T-helper 1 cell treated with Interleukin-12 subunit alpha and Interleukin-12 subunit beta and Interleukin-4 antibody, amounts not matched to agents 30 μg/mL and 1 μg/mL, for 36 hours (primary cell): ENCODE measurements at regions not wholly inside any gene's neighbourhood (a gene's known extent, or its start where the extent isn't known, plus 50 kb on each side); places are given as distances from the start of the nearest gene placed in this dataset.
"Not testable (repeated sequence)": the region's sequence is repeated elsewhere in the genome, so short reads cannot be mapped to it uniquely, and the experiment has no call there.

Source experiments
- H3K27ac Mint-ChIP-seq: one replicate; pipeline ENCODE4 v1.8.0; 2021; ENCODE audit warnings: mild to moderate bottlenecking, mixed read lengths
- H3K27me3 Mint-ChIP-seq: one replicate; pipeline ENCODE4 v1.8.0; 2021; ENCODE audit warnings: low read depth, mixed read lengths
- H3K36me3 Mint-ChIP-seq: one replicate; pipeline ENCODE4 v1.8.0; 2021; ENCODE audit warnings: low read depth, mixed read lengths
- H3K4me1 Mint-ChIP-seq: one replicate; pipeline ENCODE4 v1.8.0; 2021; ENCODE audit warnings: low read depth, mixed read lengths
- H3K4me3 Mint-ChIP-seq: one replicate; pipeline ENCODE4 v1.8.0; 2021; ENCODE audit warnings: mild to moderate bottlenecking, moderate library complexity, mixed read lengths
- H3K9me3 Mint-ChIP-seq: one replicate; pipeline ENCODE4 v1.8.0; 2021; ENCODE audit warnings: mixed read lengths

DNA sequence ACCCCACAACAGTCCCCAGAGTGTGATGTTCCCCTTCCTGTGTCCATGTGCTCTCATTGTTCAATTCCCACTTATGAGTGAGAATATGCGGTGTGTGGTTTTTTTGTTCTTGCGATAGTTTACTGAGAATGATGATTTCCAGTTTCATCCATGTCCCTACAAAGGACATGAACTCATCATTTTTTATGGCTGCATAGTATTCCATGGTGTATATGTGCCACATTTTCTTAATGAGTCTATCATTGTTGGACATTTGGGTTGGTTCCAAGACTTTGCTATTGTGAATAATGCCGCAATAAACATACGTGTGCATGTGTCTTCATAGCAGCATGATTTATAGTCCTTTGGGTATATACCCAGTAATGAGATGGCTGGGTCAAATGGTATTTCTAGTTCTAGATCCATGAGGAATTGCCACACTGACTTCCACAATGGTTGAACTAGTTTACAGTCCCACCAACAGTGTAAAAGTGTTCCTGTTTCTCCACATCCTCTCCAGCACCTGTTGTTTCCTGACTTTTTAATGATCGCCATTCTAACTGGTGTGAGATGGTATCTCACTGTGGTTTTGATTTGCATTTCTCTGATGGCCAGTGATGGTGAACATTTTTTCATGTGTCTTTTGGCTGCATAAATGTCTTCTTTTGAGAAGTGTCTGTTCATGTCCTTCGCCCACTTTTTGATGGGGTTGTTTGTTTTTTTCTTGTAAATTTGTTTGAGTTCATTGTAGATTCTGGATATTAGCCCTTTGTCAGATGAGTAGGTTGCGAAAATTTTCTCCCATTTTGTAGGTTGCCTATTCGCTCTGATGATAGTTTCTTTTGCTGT, 120.0 kb downstream of the GOSR1 start:
- H3K4me3 Mint-ChIP-seq, H3K27ac Mint-ChIP-seq, H3K27me3 Mint-ChIP-seq, H3K36me3 Mint-ChIP-seq, H3K9me3 Mint-ChIP-seq: not testable (repeated sequence)
- peaks cover 12% of the 10 kb centered on the region for H3K4me1 Mint-ChIP-seq

DNA sequence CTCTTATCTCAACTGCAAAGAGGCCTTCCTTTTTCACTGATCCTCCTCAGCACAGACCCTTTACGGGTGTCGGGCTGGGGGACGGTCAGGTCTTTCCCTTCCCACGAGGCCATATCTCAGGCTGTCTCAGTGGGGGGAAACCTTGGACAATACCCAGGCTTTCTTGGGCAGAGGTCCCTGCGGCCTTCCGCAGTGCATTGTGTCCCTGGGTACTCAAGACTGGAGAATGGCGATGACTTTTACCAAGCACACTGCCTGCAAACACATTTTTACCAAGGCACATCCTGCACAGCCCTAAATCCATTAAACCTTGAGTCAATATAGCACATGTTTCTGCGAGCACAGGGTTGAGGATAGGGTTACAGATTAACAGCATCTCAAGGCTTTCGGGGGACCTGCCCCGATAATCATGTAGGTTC, 117.8 kb downstream of the GOSR1 start:
- not testable (repeated sequence) for H3K27ac Mint-ChIP-seq, H3K4me3 Mint-ChIP-seq, H3K36me3 Mint-ChIP-seq, H3K4me1 Mint-ChIP-seq, H3K9me3 Mint-ChIP-seq
- peaks cover 14% of the 10 kb centered on the region for H3K27me3 Mint-ChIP-seq

DNA sequence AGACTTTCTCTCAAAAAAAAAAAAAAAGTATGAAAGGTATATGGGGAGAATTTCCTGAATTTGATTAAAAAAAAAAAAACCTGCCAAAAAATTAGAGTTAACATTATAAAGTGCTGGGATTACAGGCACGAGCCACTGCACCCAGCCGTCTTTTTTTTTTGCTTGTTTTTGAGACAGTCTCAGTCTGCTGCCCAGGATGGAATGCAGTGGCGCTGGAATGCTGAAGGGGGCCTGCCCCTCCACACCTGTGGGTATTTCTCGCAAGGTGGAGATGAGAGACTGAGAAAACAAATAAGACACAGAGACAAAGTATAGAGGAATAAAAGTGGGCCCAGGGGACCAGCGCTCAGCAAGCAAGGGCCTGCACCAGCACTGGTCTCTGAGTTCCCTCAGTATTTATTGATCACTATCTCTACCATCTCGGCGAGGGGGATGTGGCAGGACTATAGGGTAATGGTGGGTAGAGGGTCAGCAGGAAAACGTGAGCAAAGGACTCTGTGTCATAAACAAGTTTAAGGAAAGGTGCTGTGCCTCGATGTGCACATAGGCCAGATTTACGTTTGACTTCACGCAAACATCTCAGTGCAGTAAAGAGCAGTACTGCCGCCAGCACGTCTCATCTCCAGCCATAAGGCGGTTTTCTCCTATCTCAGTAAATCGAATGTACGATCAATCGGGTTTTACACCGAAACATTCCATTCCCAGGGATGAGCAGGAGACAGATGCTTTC, 117.2 kb downstream of the GOSR1 start:
- Mint-ChIP-seq H3K36me3 (no peaks in the 10 kb centered on the region), H3K27ac (no peak overlapping the region)

GRCh38 chr17:30590081-30590733, 113.0 kb downstream of the GOSR1 start:
- Mint-ChIP-seq H3K9me3 (no peaks in the 10 kb centered on the region), H3K36me3 (no peaks in the 10 kb centered on the region), H3K27me3 (peaks cover 8% of the 10 kb centered on the region), H3K4me3 (no peak overlapping the region), H3K4me1 (peaks cover 3% of the 10 kb centered on the region), H3K27ac (peak overlapping the region; percentile 16)

More for the DNA sequence above, 117.2 kb downstream of the GOSR1 start:
- H3K4me1 Mint-ChIP-seq = peaks cover 4% of the 10 kb centered on the region
- H3K27me3 Mint-ChIP-seq = peaks cover 12% of the 10 kb centered on the region
- H3K9me3 Mint-ChIP-seq = no peaks in the 10 kb centered on the region
- no peak overlapping the region for H3K4me3 Mint-ChIP-seq

DNA sequence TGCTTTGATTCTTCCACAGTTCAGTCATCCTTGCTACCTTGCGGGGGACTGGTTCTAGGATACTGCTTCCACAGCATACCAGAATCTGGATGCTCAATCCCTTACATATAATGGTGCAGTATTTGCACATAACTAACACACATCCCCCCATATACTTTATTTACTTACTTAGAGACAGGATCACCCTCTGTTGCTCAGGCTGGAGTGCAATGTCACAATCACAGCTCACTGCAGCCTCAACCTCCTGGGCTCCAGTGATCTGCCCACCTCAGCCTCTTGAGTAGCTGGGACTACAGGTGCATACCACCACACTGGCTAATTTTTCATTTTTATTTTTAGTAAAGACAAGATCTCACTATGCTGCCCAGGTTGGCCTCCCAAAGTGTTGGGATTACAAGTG, 112.2 kb downstream of the GOSR1 start:
- Mint-ChIP-seq H3K36me3 (no peaks in the 10 kb centered on the region), H3K27ac (no peak overlapping the region), H3K9me3 (no peaks in the 10 kb centered on the region), H3K27me3 (peaks cover 8% of the 10 kb centered on the region), H3K4me3 (no peak overlapping the region), H3K4me1 (peaks cover 3% of the 10 kb centered on the region)

GRCh38 chr17:30588798-30589247, 111.6 kb downstream of the GOSR1 start:
- H3K27ac Mint-ChIP-seq = no peak overlapping the region
- no peaks in the 10 kb centered on the region for H3K9me3 Mint-ChIP-seq
- H3K36me3 Mint-ChIP-seq = no peaks in the 10 kb centered on the region
- peaks cover 8% of the 10 kb centered on the region for H3K27me3 Mint-ChIP-seq
- H3K4me3 Mint-ChIP-seq = no peak overlapping the region
- peaks cover 3% of the 10 kb centered on the region for H3K4me1 Mint-ChIP-seq

DNA sequence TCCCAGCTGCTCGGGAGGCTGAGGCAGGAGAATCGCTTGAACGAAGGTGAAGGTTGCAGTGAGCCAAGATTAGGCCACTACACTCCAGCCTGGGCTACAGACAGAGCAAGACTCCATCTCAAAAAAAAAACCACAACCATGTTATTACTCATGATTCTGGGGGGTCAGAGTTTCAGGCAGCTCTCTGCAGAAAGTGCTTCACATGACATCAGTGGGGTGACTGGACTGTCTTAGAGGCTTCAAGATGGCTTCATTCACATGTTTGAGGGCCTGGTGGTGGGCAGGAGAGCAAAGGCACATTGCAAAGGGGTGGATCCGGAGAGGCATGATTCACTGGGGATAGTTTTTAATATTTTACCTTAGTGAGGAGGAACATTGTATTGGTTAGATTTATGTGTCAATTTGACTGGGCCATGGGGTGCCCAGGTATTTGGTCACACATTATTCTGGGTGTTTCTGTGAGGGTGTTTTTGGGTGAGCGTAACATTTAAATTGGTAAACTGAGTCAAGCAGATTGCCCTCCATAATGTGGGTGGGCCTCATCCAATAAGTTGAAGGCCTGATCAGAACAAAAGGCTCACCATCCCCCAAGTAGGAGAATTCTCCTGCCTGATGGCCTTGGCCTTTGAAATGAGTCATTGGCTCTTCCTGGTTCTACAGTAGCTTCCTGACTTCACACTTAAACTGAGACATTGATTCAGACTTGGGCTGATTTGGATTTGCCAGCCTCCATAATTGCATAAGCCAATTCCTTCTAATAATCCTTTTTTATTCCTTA, 109.8 kb downstream of the GOSR1 start:
- no peaks in the 10 kb centered on the region for H3K36me3 Mint-ChIP-seq
- no peaks in the 10 kb centered on the region for H3K9me3 Mint-ChIP-seq
- peaks cover 3% of the 10 kb centered on the region for H3K4me1 Mint-ChIP-seq
- H3K27ac Mint-ChIP-seq = no peak overlapping the region
- no peak overlapping the region for H3K4me3 Mint-ChIP-seq
- H3K27me3 Mint-ChIP-seq = peaks cover 8% of the 10 kb centered on the region

DNA sequence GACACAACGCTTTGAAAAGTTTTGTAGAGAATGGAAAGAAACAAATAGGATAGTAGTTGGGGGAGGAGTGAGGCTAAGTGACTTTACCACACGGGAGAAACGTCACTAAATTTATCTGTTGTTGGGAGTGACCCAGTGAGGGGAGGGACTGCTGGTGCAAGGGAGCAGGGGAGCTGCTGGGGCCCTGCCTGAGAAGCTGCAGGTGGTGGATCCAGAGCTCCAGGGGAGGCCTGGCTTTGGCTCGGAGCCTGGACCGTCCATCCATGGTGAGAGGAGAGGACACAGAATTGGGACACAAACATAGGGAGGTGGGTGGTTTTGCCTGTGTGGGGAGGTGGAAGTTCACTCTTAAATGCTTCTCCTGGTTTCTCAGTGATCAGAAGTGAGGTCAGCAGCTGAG, 107.6 kb downstream of the GOSR1 start:
- H3K27me3 Mint-ChIP-seq = peaks cover 13% of the 10 kb centered on the region
- no peaks in the 10 kb centered on the region for H3K36me3 Mint-ChIP-seq
- H3K9me3 Mint-ChIP-seq = no peaks in the 10 kb centered on the region
- no peak overlapping the region for H3K4me3 Mint-ChIP-seq
- no peak overlapping the region for H3K27ac Mint-ChIP-seq
- H3K4me1 Mint-ChIP-seq = peaks cover 3% of the 10 kb centered on the region

DNA sequence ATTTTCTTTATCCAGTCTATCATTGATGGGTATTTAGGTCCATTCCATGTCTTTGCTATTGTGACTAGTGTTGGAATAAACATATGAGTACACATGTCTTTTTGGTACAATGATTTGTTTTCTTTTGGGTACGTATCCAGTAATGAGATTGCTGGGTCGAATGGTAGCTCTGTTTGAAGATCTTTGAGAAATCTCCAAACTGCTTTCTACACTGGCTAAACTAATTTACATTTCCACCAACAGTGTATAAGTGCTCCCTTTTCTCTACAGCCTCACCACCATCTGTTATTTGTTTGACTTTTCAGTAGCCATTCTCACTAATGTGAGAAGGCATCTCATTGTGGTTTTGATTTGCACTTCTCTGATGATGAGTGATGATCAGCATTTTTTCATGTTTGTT, 103.7 kb downstream of the GOSR1 start:
- no peaks in the 10 kb centered on the region for H3K4me1 Mint-ChIP-seq
- no peaks in the 10 kb centered on the region for H3K36me3 Mint-ChIP-seq
- peaks cover 12% of the 10 kb centered on the region for H3K27me3 Mint-ChIP-seq

GRCh38 chr17:30579610-30580315, 102.6 kb downstream of the GOSR1 start:
- Mint-ChIP-seq H3K4me1 (no peaks in the 10 kb centered on the region), H3K4me3 (no peak overlapping the region), H3K27ac (no peak overlapping the region), H3K9me3 (no peaks in the 10 kb centered on the region), H3K36me3 (no peaks in the 10 kb centered on the region), H3K27me3 (peaks cover 12% of the 10 kb centered on the region)

More for the DNA sequence above, 103.7 kb downstream of the GOSR1 start:
- Mint-ChIP-seq H3K9me3 (no peaks in the 10 kb centered on the region), H3K27ac (no peak overlapping the region), H3K4me3 (no peak overlapping the region)

DNA sequence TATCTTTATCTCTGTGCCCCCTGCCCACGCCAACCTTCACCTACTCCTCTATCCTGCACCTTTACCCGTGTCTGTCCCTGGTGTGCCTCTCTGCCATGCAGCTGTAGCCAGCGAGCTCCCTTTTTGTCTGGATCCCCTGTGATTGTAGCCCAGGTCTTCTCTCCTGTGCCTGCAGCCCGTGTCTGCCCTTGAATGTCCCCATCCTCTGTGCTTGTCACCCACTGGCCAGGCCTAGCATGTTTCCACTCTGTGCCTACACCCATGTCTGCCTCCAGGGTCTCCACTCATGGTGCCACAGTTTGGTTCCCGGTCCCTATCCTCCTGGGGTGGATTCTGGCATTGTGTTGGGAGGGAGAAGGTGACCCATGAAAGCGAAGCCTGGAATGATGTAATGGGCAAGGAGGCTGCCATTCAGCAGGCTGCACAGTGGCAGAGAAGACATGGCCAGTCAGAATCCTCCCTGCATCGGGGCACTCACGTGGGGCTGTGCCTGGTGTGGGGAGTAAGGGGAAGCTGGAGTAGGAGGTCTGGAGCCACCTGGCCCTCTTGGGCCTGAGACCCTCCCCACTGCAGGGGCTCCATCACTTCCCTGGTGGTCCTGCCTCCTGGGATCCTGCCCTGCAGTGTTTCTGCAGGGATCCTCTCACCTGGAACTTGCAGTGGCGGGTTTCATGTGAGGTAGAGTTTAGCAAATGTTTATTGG, 101.0 kb downstream of the GOSR1 start:
- H3K9me3 Mint-ChIP-seq, H3K4me3 Mint-ChIP-seq, H3K27ac Mint-ChIP-seq, H3K4me1 Mint-ChIP-seq, H3K36me3 Mint-ChIP-seq: not testable (repeated sequence)
- peaks cover 12% of the 10 kb centered on the region for H3K27me3 Mint-ChIP-seq
